Osteoblast (primary cell): ENCODE measurements at regions not wholly inside any gene's neighbourhood (a gene's known extent, or its start where the extent isn't known, plus 50 kb on each side); places are given as distances from the start of the nearest gene placed in this dataset.

Source experiments
- DNase-seq: peaks from one replicate; pipeline ENCODE4 v3.0.0; 2011; ENCODE audit warnings: low spot score, mixed read lengths; ENCODE audit not compliant: insufficient read length; ENCODE audit errors: missing footprints
- H2AFZ ChIP-seq: 2 replicates; pipeline ENCODE4 v1.6.0; 2011; ENCODE audit warnings: mild to moderate bottlenecking, low read length
- H3K27ac ChIP-seq: 2 replicates; pipeline ENCODE4 v1.5.1; 2011; ENCODE audit warnings: mild to moderate bottlenecking, low read depth, low read length, moderate library complexity
- H3K27me3 ChIP-seq: 2 replicates; pipeline ENCODE4 v1.6.0; 2012; ENCODE audit warnings: mild to moderate bottlenecking, control low read depth, inconsistent platforms, low read length, moderate library complexity; ENCODE audit not compliant: insufficient read depth
- H3K36me3 ChIP-seq: 2 replicates; pipeline ENCODE4 v1.5.1; 2011; ENCODE audit warnings: mild to moderate bottlenecking, low read length, control low read depth, moderate library complexity; ENCODE audit not compliant: insufficient read depth
- H3K4me1 ChIP-seq: 2 replicates; pipeline ENCODE4 v1.5.1; 2011; ENCODE audit warnings: mild to moderate bottlenecking, low read length, control low read depth, moderate library complexity; ENCODE audit not compliant: insufficient read depth
- H3K4me2 ChIP-seq: 2 replicates; pipeline ENCODE4 v1.6.0; 2011; ENCODE audit warnings: mild to moderate bottlenecking, low read length; ENCODE audit not compliant: insufficient read depth
- H3K4me3 ChIP-seq: fragments of 200-600 bp; sonication (generic); 3 replicates; pipeline ENCODE4 v1.5.1; 2012; ENCODE audit warnings: mild to moderate bottlenecking, low read length, inconsistent platforms; ENCODE audit not compliant: insufficient read depth
- H3K79me2 ChIP-seq: 2 replicates; pipeline ENCODE4 v1.6.0; 2012; ENCODE audit warnings: mild to moderate bottlenecking, low read length, control low read depth, inconsistent platforms; ENCODE audit not compliant: insufficient read depth
- H3K9me3 ChIP-seq: 2 replicates; pipeline ENCODE4 v1.5.1; 2011; ENCODE audit warnings: low read depth, low read length, control low read depth
- H4K20me1 ChIP-seq: 2 replicates; pipeline ENCODE4 v1.6.0; 2012; ENCODE audit warnings: mild to moderate bottlenecking, low read length, control low read depth; ENCODE audit not compliant: insufficient read depth
- CTCF ChIP-seq: IDR thresholded peaks from 2 replicates; pipeline ENCODE4 v1.5.1; 2011; ENCODE audit warnings: mild to moderate bottlenecking, low read depth, low read length, moderate library complexity; ENCODE audit errors: extremely low read depth

- Histone ChIP-seq H3K4me3 (no peak overlapping the region), H3K9me3 (no peaks in the 10 kb centered on the region), H4K20me1 (no peaks in the 10 kb centered on the region), H3K36me3 (no peaks in the 10 kb centered on the region), H3K27me3 (no peaks in the 10 kb centered on the region), H3K4me2 (no peak overlapping the region), H2AFZ (no peak overlapping the region), H3K27ac (no peak overlapping the region), H3K4me1 (peaks cover 15% of the 10 kb centered on the region), H3K79me2 (no peaks in the 10 kb centered on the region)
- peak; percentile 26 for DNase-seq
- no peak for TF ChIP-seq CTCF
Observed at GRCh38 chr10:43801626-43802025, 152.9 kb upstream of the ZNF32 start.

GRCh38 chr10:43801140-43801539 lies 152.5 kb upstream of the ZNF32 start:
- no peak for TF ChIP-seq CTCF
- H3K4me3 ChIP-seq, result no peak overlapping the region
- H3K27me3 ChIP-seq, result no peaks in the 10 kb centered on the region
- no peak overlapping the region for H3K27ac ChIP-seq
- DNase-seq, result no peak
- no peak overlapping the region for H3K4me2 ChIP-seq
- no peaks in the 10 kb centered on the region for H3K36me3 ChIP-seq
- H3K9me3 ChIP-seq, result no peaks in the 10 kb centered on the region
- H2AFZ ChIP-seq, result peak overlapping the region; percentile 50
- no peaks in the 10 kb centered on the region for H4K20me1 ChIP-seq
- H3K79me2 ChIP-seq, result no peaks in the 10 kb centered on the region
- peaks cover 11% of the 10 kb centered on the region for H3K4me1 ChIP-seq

- DNase-seq, result no peak
- no peaks in the 10 kb centered on the region for H3K27me3 ChIP-seq
- H2AFZ ChIP-seq, result no peak overlapping the region
- no peaks in the 10 kb centered on the region for H3K79me2 ChIP-seq
- no peaks in the 10 kb centered on the region for H4K20me1 ChIP-seq
- no peak overlapping the region for H3K4me2 ChIP-seq
- H3K9me3 ChIP-seq, result no peaks in the 10 kb centered on the region
- peaks cover 7% of the 10 kb centered on the region for H3K4me1 ChIP-seq
- no peaks in the 10 kb centered on the region for H3K36me3 ChIP-seq
- no peak overlapping the region for H3K27ac ChIP-seq
- TF ChIP-seq CTCF, result no peak
- H3K4me3 ChIP-seq, result no peak overlapping the region
Observed at GRCh38 chr10:43796781-43797180, 148.1 kb upstream of the ZNF32 start.

- no peak for DNase-seq
Observed at GRCh38 chr10:43795639-43796038, 147.0 kb upstream of the ZNF32 start.

More at GRCh38 chr10:43795639-43796038, 147.0 kb upstream of the ZNF32 start:
- Histone ChIP-seq H2AFZ (no peak overlapping the region), H3K36me3 (no peaks in the 10 kb centered on the region), H4K20me1 (no peaks in the 10 kb centered on the region), H3K4me2 (no peak overlapping the region), H3K4me3 (no peak overlapping the region), H3K27me3 (no peaks in the 10 kb centered on the region), H3K9me3 (no peaks in the 10 kb centered on the region), H3K4me1 (peaks cover 12% of the 10 kb centered on the region), H3K27ac (no peak overlapping the region), H3K79me2 (no peaks in the 10 kb centered on the region)
- TF ChIP-seq CTCF, result no peak
